CD14-positive monocyte (primary cell): ENCODE measurements at regions not wholly inside any gene's neighbourhood (a gene's known extent, or its start where the extent isn't known, plus 50 kb on each side); places are given as distances from the start of the nearest gene placed in this dataset.
"Not testable (repeated sequence)": the region's sequence is repeated elsewhere in the genome, so short reads cannot be mapped to it uniquely, and the experiment has no call there.

Source experiments
- DNase-seq, 3 donors: peaks; one replicate each; pipeline ENCODE4 v3.0.0-alpha.2; 2011 to 2022
- H2AFZ ChIP-seq: 2 replicates; pipeline ENCODE4 v1.6.0; 2012; ENCODE audit warnings: mild to moderate bottlenecking, low read depth, low read length, inconsistent platforms; ENCODE audit not compliant: insufficient read depth, poor library complexity, severe bottlenecking
- H3K27ac ChIP-seq, 2 donors: 1 replicate in 1 of 2; 2 replicates in 1 of 2; pipeline ENCODE4 v1.5.1; 2012 to 2013; ENCODE audit warnings: low read length in 2 of 2, control low read depth in 1 of 2, inconsistent platforms in 1 of 2, low read depth in 1 of 2, mild to moderate bottlenecking in 1 of 2
- H3K27me3 ChIP-seq, 2 donors: one replicate each; pipeline versions ENCODE4 v1.6.0 to v1.6.1; 2011 to 2013; ENCODE audit warnings: low read length in 2 of 2; ENCODE audit not compliant: control insufficient read depth in 2 of 2, insufficient read depth in 2 of 2
- H3K36me3 ChIP-seq, 2 donors: replicated peaks in 1 of 2; 1 replicate in 1 of 2; 2 replicates in 1 of 2; pipeline versions ENCODE4 v1.5.1 to v1.6.1; 2012 to 2013; ENCODE audit warnings: low read length in 2 of 2, control low read depth in 1 of 2, inconsistent platforms in 1 of 2, mild to moderate bottlenecking in 1 of 2; ENCODE audit not compliant: insufficient read depth in 2 of 2, control insufficient read depth in 1 of 2
- H3K4me1 ChIP-seq, 2 donors: 1 replicate in 1 of 2; 2 replicates in 1 of 2; pipeline versions ENCODE4 v1.5.1 to v1.6.1; 2012 to 2013; ENCODE audit warnings: low read length in 2 of 2, control low read depth in 1 of 2, inconsistent platforms in 1 of 2, mild to moderate bottlenecking in 1 of 2, moderate library complexity in 1 of 2; ENCODE audit not compliant: insufficient read depth in 2 of 2, control insufficient read depth in 1 of 2
- H3K4me2 ChIP-seq: replicated peaks from 2 replicates; pipeline ENCODE3; 2012; ENCODE audit warnings: low read length, moderate library complexity, mild to moderate bottlenecking; ENCODE audit not compliant: poor library complexity, severe bottlenecking; ENCODE audit errors: extremely low read depth
- H3K4me3 ChIP-seq, 3 experiments: fragments of 200-600 bp in 1 of 3; sonication (generic) in 1 of 3; replicated peaks in 1 of 3; 1 replicate in 2 of 3; 2 replicates in 1 of 3; pipeline ENCODE4 v1.5.1; 2011 to 2013; ENCODE audit warnings: low read length in 3 of 3, mild to moderate bottlenecking in 3 of 3, control low read depth in 2 of 3, low read depth in 2 of 3, inconsistent platforms in 1 of 3, moderate library complexity in 1 of 3
- H3K79me2 ChIP-seq: 2 replicates; pipeline ENCODE4 v1.6.0; 2012; ENCODE audit warnings: mild to moderate bottlenecking, control low read depth, inconsistent platforms, low read length, moderate library complexity; ENCODE audit not compliant: insufficient read depth
- H3K9ac ChIP-seq: 2 replicates; pipeline ENCODE4 v1.6.0; 2017; ENCODE audit warnings: low read length, mild to moderate bottlenecking; ENCODE audit not compliant: insufficient read depth, poor library complexity, severe bottlenecking
- H3K9me3 ChIP-seq, 2 donors: replicated peaks in 1 of 2; 1 replicate in 1 of 2; 2 replicates in 1 of 2; pipeline versions ENCODE4 v1.5.1 to v1.6.1; 2012 to 2013; ENCODE audit warnings: low read length in 2 of 2, control low read depth in 1 of 2; ENCODE audit not compliant: control insufficient read depth in 1 of 2, insufficient read depth in 1 of 2
- H4K20me1 ChIP-seq: 2 replicates; pipeline ENCODE4 v1.6.0; 2012; ENCODE audit warnings: mild to moderate bottlenecking, low read length, control low read depth, moderate library complexity; ENCODE audit not compliant: insufficient read depth
- H3K27ac Mint-ChIP-seq, 7 donors: one replicate each; pipeline ENCODE4 v1.8.0; 2020; ENCODE audit warnings: mild to moderate bottlenecking in 7 of 7, mixed read lengths in 7 of 7, moderate library complexity in 6 of 7, inconsistent platforms in 2 of 7
- H3K27me3 Mint-ChIP-seq, 3 donors: one replicate each; pipeline ENCODE4 v1.8.0; 2021 to 2022; ENCODE audit warnings: low read depth in 3 of 3, mild to moderate bottlenecking in 3 of 3, mixed read lengths in 3 of 3, moderate library complexity in 3 of 3, inconsistent platforms in 1 of 3
- H3K36me3 Mint-ChIP-seq, 2 donors: one replicate each; pipeline ENCODE4 v1.8.0; 2020; ENCODE audit warnings: mixed read lengths in 2 of 2, inconsistent platforms in 1 of 2, mild to moderate bottlenecking in 1 of 2
- H3K4me1 Mint-ChIP-seq: one replicate; pipeline ENCODE4 v1.8.0; 2020; ENCODE audit warnings: mild to moderate bottlenecking, mixed read lengths
- H3K4me3 Mint-ChIP-seq, 2 donors: one replicate each; pipeline ENCODE4 v1.8.0; 2020; ENCODE audit warnings: mild to moderate bottlenecking in 2 of 2, mixed read lengths in 2 of 2, moderate library complexity in 1 of 2
- H3K9me3 Mint-ChIP-seq, 7 donors: one replicate each; pipeline ENCODE4 v1.8.0; 2020 to 2022; ENCODE audit warnings: mixed read lengths in 7 of 7, mild to moderate bottlenecking in 6 of 7, moderate library complexity in 6 of 7, inconsistent platforms in 2 of 7
- WGBS: methylation state at CpG from one replicate; pipeline ENCODE4 v1.1.5; 2013; ENCODE audit warnings: missing lambda C conversion rate; ENCODE audit not compliant: insufficient coverage; 5-methylcytosine and 5-hydroxymethylcytosine counted together
- intact Hi-C, 2 donors: fragments of 100-400 bp; cut with micrococcal nuclease; formaldehyde crosslinking; loops; one replicate each; pipeline versions ENCODE4 v1.15.0 to v1.15.1; 2023

DNA sequence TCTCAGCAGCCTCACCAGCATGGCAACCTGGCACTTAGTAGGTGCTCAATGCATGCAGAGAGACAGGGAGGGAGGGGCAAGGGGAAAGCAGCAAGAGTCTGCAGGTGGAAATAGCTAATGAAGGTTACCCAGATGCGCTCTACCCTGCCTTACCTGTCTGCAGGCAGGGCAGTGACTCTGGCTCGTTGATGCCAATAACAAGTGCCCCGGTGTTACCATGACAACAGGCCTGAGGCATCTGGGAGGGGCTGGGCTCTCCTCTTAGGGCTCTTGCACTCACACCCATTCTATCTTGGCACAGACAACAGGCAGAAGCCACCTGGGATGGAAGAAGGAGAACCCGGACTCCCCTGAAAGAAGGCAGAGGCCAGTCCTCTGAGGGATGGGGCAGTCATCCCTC, 896.0 kb downstream of the TUBA3C start:
- H2AFZ ChIP-seq, H3K27me3 ChIP-seq, H3K4me1 Mint-ChIP-seq, intact Hi-C loops, DNase-seq, H3K4me3 ChIP-seq, H3K27me3 Mint-ChIP-seq, H3K27ac Mint-ChIP-seq, H3K4me2 ChIP-seq, H3K9me3 ChIP-seq, H3K36me3 ChIP-seq, H3K4me3 Mint-ChIP-seq, H4K20me1 ChIP-seq, H3K36me3 Mint-ChIP-seq, H3K4me1 ChIP-seq, H3K79me2 ChIP-seq, H3K9ac ChIP-seq, H3K27ac ChIP-seq: not testable (repeated sequence)
- peaks cover 0 to 14% (median 5%) of the 10 kb centered on the region in 7 donors for H3K9me3 Mint-ChIP-seq
- no CpG with 5 or more reads among the region's 4 CpGs for WGBS

DNA sequence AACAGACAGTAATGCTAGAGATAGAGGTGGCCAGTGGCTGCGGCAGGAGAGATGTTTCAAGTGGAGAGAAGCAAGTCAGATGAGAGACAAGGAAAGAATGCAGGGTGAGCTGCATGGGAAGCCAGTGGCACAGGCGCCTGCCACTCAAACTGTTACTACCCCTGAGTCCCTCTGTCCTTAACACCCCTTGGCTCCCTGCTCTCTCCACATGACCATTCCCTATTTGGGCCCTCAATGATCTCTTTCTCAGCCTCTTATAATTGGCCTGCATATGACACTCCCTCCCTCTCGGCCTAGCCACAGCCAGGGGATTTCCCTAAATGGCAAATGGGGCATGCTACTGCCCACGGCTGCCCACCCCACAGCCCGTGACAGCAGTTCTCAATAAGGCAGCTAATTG, 897.6 kb downstream of the TUBA3C start:
- H3K4me3 Mint-ChIP-seq, H4K20me1 ChIP-seq, H3K27ac Mint-ChIP-seq, H3K4me3 ChIP-seq, H3K4me1 Mint-ChIP-seq, intact Hi-C loops, H3K36me3 ChIP-seq, H3K79me2 ChIP-seq, H3K4me1 ChIP-seq, DNase-seq, H3K27ac ChIP-seq, H3K9ac ChIP-seq, H2AFZ ChIP-seq, H3K36me3 Mint-ChIP-seq, H3K27me3 Mint-ChIP-seq, H3K9me3 ChIP-seq, H3K4me2 ChIP-seq, H3K27me3 ChIP-seq: not testable (repeated sequence)
- no CpG with 5 or more reads among the region's 5 CpGs for WGBS
- peaks cover 0 to 12% (median 2%) of the 10 kb centered on the region in 7 donors for H3K9me3 Mint-ChIP-seq

DNA sequence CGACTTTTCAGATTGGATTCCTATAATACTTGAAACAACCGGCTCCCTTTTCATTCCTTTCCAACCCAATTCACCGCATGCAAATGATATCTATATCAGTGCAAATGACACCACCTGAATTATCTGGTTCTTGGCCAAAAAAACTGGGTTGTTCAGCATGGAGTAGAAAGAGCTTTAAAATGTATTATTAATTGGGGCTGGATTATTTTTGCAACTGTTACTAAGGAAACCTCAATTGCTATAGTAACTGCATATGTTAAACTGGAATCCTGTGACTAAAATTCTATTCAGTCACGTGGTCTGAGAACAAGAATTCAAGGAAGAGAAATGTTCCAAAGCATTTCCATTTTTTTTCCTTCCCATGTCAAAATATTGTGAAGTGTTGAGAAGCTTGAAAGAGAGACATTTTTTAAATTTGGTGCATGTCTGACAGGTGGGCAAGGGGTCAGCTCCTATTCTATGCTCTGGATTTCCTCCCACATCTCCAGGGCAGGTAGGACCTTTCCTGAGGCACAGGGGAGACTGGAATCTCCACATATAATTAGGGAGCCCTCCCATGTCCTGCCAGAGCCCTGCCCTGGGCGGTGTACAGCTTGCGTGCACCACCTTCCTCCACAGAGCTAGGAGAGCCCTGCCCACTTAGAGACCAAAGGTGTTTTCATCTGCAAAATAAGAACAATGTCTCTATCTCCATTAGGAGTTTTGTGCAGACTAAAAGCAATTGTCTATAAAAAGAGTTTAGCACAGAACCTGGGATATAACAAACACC, 899.6 kb downstream of the TUBA3C start:
- WGBS: no CpG with 5 or more reads among the region's 6 CpGs
- H3K4me1 Mint-ChIP-seq, H4K20me1 ChIP-seq, H3K4me1 ChIP-seq, H3K4me3 Mint-ChIP-seq, H3K4me2 ChIP-seq, H2AFZ ChIP-seq, H3K9me3 ChIP-seq, H3K79me2 ChIP-seq, H3K9ac ChIP-seq, H3K27ac Mint-ChIP-seq, DNase-seq, H3K27me3 ChIP-seq, H3K27me3 Mint-ChIP-seq, intact Hi-C loops, H3K27ac ChIP-seq, H3K36me3 ChIP-seq, H3K4me3 ChIP-seq, H3K36me3 Mint-ChIP-seq: not testable (repeated sequence)
- H3K9me3 Mint-ChIP-seq: peaks cover 0 to 19% (median 4%) of the 10 kb centered on the region in 7 donors

DNA sequence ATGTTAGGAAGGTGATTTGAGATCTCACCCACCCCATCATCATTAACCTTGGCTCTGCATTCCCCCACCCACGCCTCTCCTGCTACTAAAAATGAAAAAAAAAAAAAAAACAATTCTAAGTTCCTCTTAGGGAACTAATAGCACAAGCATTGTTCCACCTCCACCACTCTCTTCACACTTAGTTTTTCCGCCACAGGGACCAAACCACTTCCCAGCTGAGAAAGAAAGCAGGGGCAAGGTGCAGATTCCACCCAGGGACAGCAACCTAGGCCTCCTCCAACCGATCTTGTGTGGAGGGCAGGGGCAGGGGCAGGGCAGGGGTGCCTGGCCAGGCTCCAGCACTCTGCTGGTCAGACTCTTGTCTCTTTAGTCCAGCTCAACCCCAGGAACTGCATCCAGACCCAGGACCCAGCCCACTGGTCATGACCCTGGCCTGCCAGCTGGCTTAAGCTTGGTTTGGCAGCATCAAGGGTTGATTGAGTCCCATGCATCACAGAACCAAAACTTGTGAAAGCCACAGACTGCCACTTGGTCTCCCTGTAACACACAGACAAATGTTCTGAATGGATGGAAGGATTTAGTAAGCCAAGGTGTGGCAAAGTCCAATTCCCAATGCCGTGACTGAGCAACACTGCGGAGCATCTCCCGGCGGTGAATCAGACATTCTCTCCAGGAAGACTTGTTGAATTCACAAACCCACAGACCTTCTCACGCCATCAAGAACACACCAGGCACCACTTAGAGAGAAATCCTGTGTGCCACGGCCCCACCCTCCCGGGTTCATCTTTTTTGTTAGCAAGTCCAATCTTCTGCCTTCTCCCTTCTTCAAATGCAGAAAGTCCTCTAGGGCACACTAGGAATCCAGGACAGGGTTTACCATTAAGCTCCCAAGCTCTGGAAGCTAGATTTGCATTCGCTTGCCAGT, 900.5 kb downstream of the TUBA3C start:
- H3K9me3 Mint-ChIP-seq: peaks cover 0 to 23% (median 4%) of the 10 kb centered on the region in 7 donors
- H3K27me3 ChIP-seq, DNase-seq, H3K4me2 ChIP-seq, H3K36me3 ChIP-seq, H3K4me1 ChIP-seq, H3K9me3 ChIP-seq, H3K9ac ChIP-seq, H3K4me3 Mint-ChIP-seq, H3K27ac Mint-ChIP-seq, H3K27me3 Mint-ChIP-seq, H4K20me1 ChIP-seq, H3K79me2 ChIP-seq, H2AFZ ChIP-seq, H3K27ac ChIP-seq, H3K4me1 Mint-ChIP-seq, intact Hi-C loops, H3K36me3 Mint-ChIP-seq, H3K4me3 ChIP-seq: not testable (repeated sequence)
- WGBS: no CpG with 5 or more reads among the region's 11 CpGs
